ENCODE measurements at regions not wholly inside any gene's neighbourhood (a gene's known extent, or its start where the extent isn't known, plus 50 kb on each side); places are given as distances from the start of the nearest gene placed in this dataset.

- DNase-seq (ENCODE audit: low read depth), result no peak
- no peak for TF ChIP-seq CTCF (conservative IDR thresholded peaks at IDR 0.05; ENCODE audit: low read depth, low read length)
- H3K4me3 ChIP-seq (ENCODE audit: low read depth, low read length), result no peak overlapping the region
Measured at GRCh38 chrY:15292881-15293280, 768.6 kb downstream of the NLGN4Y start.

- no peak for DNase-seq (ENCODE audit: low read depth)
- no peak overlapping the region for H3K4me3 ChIP-seq (ENCODE audit: low read depth, low read length)
- TF ChIP-seq CTCF (conservative IDR thresholded peaks at IDR 0.05; ENCODE audit: low read depth, low read length), result no peak
Measured at GRCh38 chrY:15301879-15302278, 777.5 kb downstream of the NLGN4Y start.

GRCh38 chrY:15312166-15312565, 787.8 kb downstream of the NLGN4Y start:
- no peak for TF ChIP-seq CTCF (conservative IDR thresholded peaks at IDR 0.05; ENCODE audit: low read depth, low read length)
- no peak for DNase-seq (ENCODE audit: low read depth)
- H3K4me3 ChIP-seq (ENCODE audit: low read depth, low read length), result no peak overlapping the region

GRCh38 chrY:15324189-15324588, 799.9 kb downstream of the NLGN4Y start:
- no peak for DNase-seq (ENCODE audit: low read depth)
- TF ChIP-seq CTCF (conservative IDR thresholded peaks at IDR 0.05; ENCODE audit: low read depth, low read length), result no peak
- H3K4me3 ChIP-seq (ENCODE audit: low read depth, low read length), result no peak overlapping the region

GRCh38 chrY:15325201-15325600, 800.9 kb downstream of the NLGN4Y start:
- DNase-seq (ENCODE audit: low read depth), result no peak
- TF ChIP-seq CTCF (conservative IDR thresholded peaks at IDR 0.05; ENCODE audit: low read depth, low read length), result no peak
- no peak overlapping the region for H3K4me3 ChIP-seq (ENCODE audit: low read depth, low read length)

- H3K4me3 ChIP-seq (ENCODE audit: low read depth, low read length), result no peak overlapping the region
- no peak for TF ChIP-seq CTCF (conservative IDR thresholded peaks at IDR 0.05; ENCODE audit: low read depth, low read length)
- no peak for DNase-seq (ENCODE audit: low read depth)
Measured at GRCh38 chrY:15326673-15327072, 802.3 kb downstream of the NLGN4Y start.

GRCh38 chrY:15328848-15329247, 804.5 kb downstream of the NLGN4Y start:
- no peak for TF ChIP-seq CTCF (conservative IDR thresholded peaks at IDR 0.05; ENCODE audit: low read depth, low read length)
- no peak overlapping the region for H3K4me3 ChIP-seq (ENCODE audit: low read depth, low read length)
- DNase-seq (ENCODE audit: low read depth), result no peak
